Testis (tissue), 2 donors: ENCODE measurements at regions not wholly inside any gene's neighbourhood (a gene's known extent, or its start where the extent isn't known, plus 50 kb on each side); places are given as distances from the start of the nearest gene placed in this dataset.

Experiments used
- DNase-seq: peaks from one replicate; pipeline ENCODE4 v3.0.0-alpha.2; 2019
- H3K27ac ChIP-seq, 2 donors: fragments of 200-600 bp; sonication (generic); one replicate each; pipeline ENCODE4 v1.5.1; 2019
- H3K27me3 ChIP-seq: fragments of 200-600 bp; sonication (generic); one replicate; pipeline ENCODE4 v1.5.1; 2019
- H3K36me3 ChIP-seq: fragments of 200-600 bp; sonication (generic); one replicate; pipeline ENCODE4 v1.5.1; 2017; ENCODE audit warnings: low read depth; ENCODE audit errors: missing control alignments
- H3K4me1 ChIP-seq: fragments of 200-600 bp; sonication (generic); one replicate; pipeline ENCODE4 v1.5.1; 2019
- H3K4me3 ChIP-seq, 2 donors: fragments of 200-600 bp; sonication (generic); one replicate each; pipeline ENCODE4 v1.5.1; 2017 to 2019
- H3K9me3 ChIP-seq: fragments of 200-600 bp; sonication (generic); one replicate; pipeline ENCODE4 v1.5.1; 2017
- CTCF ChIP-seq, 3 experiments: fragments of 450-650 bp in 2 of 3; fragments of 200-600 bp in 1 of 3; sonication (generic) in 1 of 3; IDR thresholded peaks; one replicate each; pipeline ENCODE4 v1.5.1; 2016 to 2019; ENCODE audit warnings: antibody characterized with exemption in 3 of 3, mild to moderate bottlenecking in 2 of 3, moderate library complexity in 1 of 3
- POLR2A ChIP-seq: fragments of 450-650 bp; IDR thresholded peaks from one replicate; pipeline ENCODE4 v1.6.1; 2017; ENCODE audit warnings: antibody characterized with exemption, mild to moderate bottlenecking, moderate library complexity
- WGBS, 2 donors: methylation state at CpG; one replicate each; pipeline ENCODE4 v1.1.5; 2018; 5-methylcytosine and 5-hydroxymethylcytosine counted together
- intact Hi-C: fragments of 100-400 bp; cut with DNase I; formaldehyde crosslinking; loops from one replicate; pipeline ENCODE4 v1.15.1; 2023; ENCODE audit warnings: low total_unique reads

GRCh38 chr12:42766754-42767153, 177.2 kb upstream of the PRICKLE1 start:
- no peak for DNase-seq
- intact Hi-C loops, result no loop called here
- no peak for TF ChIP-seq POLR2A
- H3K9me3 ChIP-seq, result no peaks in the 10 kb centered on the region
- no peak overlapping the region for H3K4me3 ChIP-seq
- H3K27me3 ChIP-seq, result no peaks in the 10 kb centered on the region
- peak overlapping the region in 1 of 2 donors; percentile 6 for H3K27ac ChIP-seq
- no peaks in the 10 kb centered on the region for H3K36me3 ChIP-seq
- 44 to 64% methylated on average over 4 of the region's 4 CpGs for WGBS, 2 donors
- H3K4me1 ChIP-seq, result no peaks in the 10 kb centered on the region

- TF ChIP-seq POLR2A, result no peak
- TF ChIP-seq CTCF (IDR thresholded peaks at IDR 0.05), result no peak
- Histone ChIP-seq H3K36me3 (no peaks in the 10 kb centered on the region), H3K9me3 (no peaks in the 10 kb centered on the region), H3K4me1 (no peaks in the 10 kb centered on the region), H3K27ac (peak overlapping the region in 1 of 2 donors; percentile 6), H3K4me3 (no peak overlapping the region), H3K27me3 (no peaks in the 10 kb centered on the region)
- WGBS, 2 donors, result 89 to 93% methylated on average over 3 of the region's 3 CpGs
- intact Hi-C loops, result no loop called here
- DNase-seq, result no peak
These were observed 176.5 kb upstream of the PRICKLE1 start for GRCh38 chr12:42766026-42766425.

- no peaks in the 10 kb centered on the region for H3K27me3 ChIP-seq
- no peak overlapping the region for H3K27ac ChIP-seq
- H3K4me1 ChIP-seq, result no peaks in the 10 kb centered on the region
- intact Hi-C loops, result no loop called here
- H3K9me3 ChIP-seq, result no peaks in the 10 kb centered on the region
- no peaks in the 10 kb centered on the region for H3K36me3 ChIP-seq
- no peak for DNase-seq
- 84 to 98% methylated on average over 4 of the region's 4 CpGs for WGBS, 2 donors
- TF ChIP-seq CTCF (IDR thresholded peaks at IDR 0.05) (no peak), POLR2A (no peak)
- H3K4me3 ChIP-seq, result no peak overlapping the region
These were observed 174.1 kb upstream of the PRICKLE1 start for GRCh38 chr12:42763682-42764081.

- H3K27ac ChIP-seq, result no peak overlapping the region
- TF ChIP-seq CTCF (IDR thresholded peaks at IDR 0.05), result no peak
- no peak for TF ChIP-seq POLR2A
- no peaks in the 10 kb centered on the region for H3K9me3 ChIP-seq
- WGBS, 2 donors, result 19 to 48% methylated on average over 1 of the region's 1 CpG
- H3K36me3 ChIP-seq, result no peaks in the 10 kb centered on the region
- no peak for DNase-seq
- H3K4me1 ChIP-seq, result no peaks in the 10 kb centered on the region
- intact Hi-C loops, result no loop called here
- H3K4me3 ChIP-seq, result no peak overlapping the region
- H3K27me3 ChIP-seq, result no peaks in the 10 kb centered on the region
These were observed 172.9 kb upstream of the PRICKLE1 start for GRCh38 chr12:42762395-42762925.

- no peak overlapping the region for H3K27ac ChIP-seq
- no peaks in the 10 kb centered on the region for H3K4me1 ChIP-seq
- DNase-seq, result no peak
- H3K9me3 ChIP-seq, result no peaks in the 10 kb centered on the region
- no peaks in the 10 kb centered on the region for H3K36me3 ChIP-seq
- no peaks in the 10 kb centered on the region for H3K27me3 ChIP-seq
- intact Hi-C loops, result no loop called here
- 79 to 89% methylated on average over 2 to 4 of the region's 4 CpGs for WGBS, 2 donors
- TF ChIP-seq CTCF (IDR thresholded peaks at IDR 0.05), result no peak
- no peak for TF ChIP-seq POLR2A
- no peak overlapping the region for H3K4me3 ChIP-seq
These were observed 172.2 kb upstream of the PRICKLE1 start for GRCh38 chr12:42761601-42762350.
